ENCODE measurements at regions not wholly inside any gene's neighbourhood (a gene's known extent, or its start where the extent isn't known, plus 50 kb on each side); places are given as distances from the start of the nearest gene placed in this dataset.

GRCh38 chr13:30147421-30147820 lies 159.9 kb downstream of the KATNAL1 start:
- H3K4me2 ChIP-seq (ENCODE audit: insufficient read depth, low read length) = no peak overlapping the region
- no peaks in the 10 kb centered on the region for H3K79me2 ChIP-seq (ENCODE audit: control insufficient read depth, insufficient read depth, low read length)
- in situ Hi-C loops (cut with MboI) = loop anchor here (10.0 to 25.0 kb wide), 2 partner anchors 190 to 657 kb away; no protein-coding TSS in a partner anchor
- CTCF ChIA-PET (ENCODE audit: low intra/inter-chr PET ratio) = no interaction called here
- no peak overlapping the region for H3K4me3 ChIP-seq
- H3K9me3 ChIP-seq (replicated peaks; ENCODE audit: control insufficient read depth, insufficient read depth, low read depth, low read length) = peaks cover 2% of the 10 kb centered on the region; the same call in 1 of the 2 replicates
- DNase-seq (ENCODE audit: extremely low read depth in 1 of 4, low spot score in 3 of 4) = no peak
- POLR2A ChIA-PET = interaction anchor here (0.7 to 0.9 kb wide), 2 partner anchors 13 to 14 kb away, joined by 3 read pairs; no protein-coding TSS in a partner anchor
- no peak for ATAC-seq
- FAIRE-seq = no peak
- no peaks in the 10 kb centered on the region for H3K36me3 ChIP-seq (ENCODE audit: control insufficient read depth, insufficient read depth, low read length)
- no TSS peak for BruUV-seq (replicated peaks)
- 0% methylated on average over 2 of the region's 2 CpGs for WGBS (ENCODE audit: insufficient coverage, low coverage, missing lambda C conversion rate)
- peaks cover 0 to 33% of the 10 kb centered on the region in 2 experiments; a peak in 4 of 5 replicates for H3K27me3 ChIP-seq (ENCODE audit: control insufficient read depth in 2 of 2, insufficient read depth in 2 of 2, low read length in 2 of 2)
- H3K9ac ChIP-seq (ENCODE audit: insufficient read depth in 1 of 2, low read depth in 2 of 2, low read length in 2 of 2) = no peak overlapping the region
- no peaks in the 10 kb centered on the region for H3K9me1 ChIP-seq (ENCODE audit: control insufficient read depth, insufficient read depth, low read length)
- H2AFZ ChIP-seq (ENCODE audit: low read depth, low read length) = no peak overlapping the region
- no peak overlapping the region for H3K27ac ChIP-seq (ENCODE audit: extremely low read depth, low read depth, low read length)
- intact Hi-C loops (cut with micrococcal nuclease) = no loop called here
- no peaks in the 10 kb centered on the region for H3K4me1 ChIP-seq (replicated peaks in 1 of 2; ENCODE audit: control insufficient read depth in 2 of 2, insufficient read depth in 2 of 2, low read length in 2 of 2)
- H4K20me1 ChIP-seq (replicated peaks; ENCODE audit: control insufficient read depth, insufficient read depth, low read length) = no peaks in the 10 kb centered on the region
- TF ChIP-seq PREB (CRISPR knock-in tag; IDR thresholded peaks at IDR 0.05) (no peak), TAL1 (IDR thresholded peaks at IDR 0.05) (no peak), ZNF639 (CRISPR knock-in tag; conservative IDR thresholded peaks at IDR 0.05 in 1 of 2, IDR thresholded peaks at IDR 0.05 in 1 of 2) (no peak), SREBF1 (IDR thresholded peaks at IDR 0.05; ENCODE audit: borderline replicate concordance, low read depth, low read length) (no peak), ZNF644 (tag; IDR thresholded peaks at IDR 0.05; ENCODE audit: low read depth) (no peak), SMARCB1 (IDR thresholded peaks at IDR 0.05; ENCODE audit: insufficient read length, low read depth) (no peak), U2AF1 (optimal IDR thresholded peaks at IDR 0.05; ENCODE audit: low read depth, low read length) (no peak), ZNF398 (CRISPR knock-in tag; IDR thresholded peaks at IDR 0.05) (no peak), ATF3 (IDR thresholded peaks at IDR 0.05) (no peak), ATF3 (CRISPR knock-in tag; conservative IDR thresholded peaks at IDR 0.05) (no peak), CREB3 (tag; conservative IDR thresholded peaks at IDR 0.05; ENCODE audit: low read depth) (no peak), ZKSCAN1 (IDR thresholded peaks at IDR 0.05; ENCODE audit: low read depth, low read length) (no peak), GABPB1 (CRISPR knock-in tag; IDR thresholded peaks at IDR 0.05) (no peak), TEAD4 (IDR thresholded peaks at IDR 0.05; ENCODE audit: low read length) (no peak), TEAD4 (CRISPR knock-in tag; IDR thresholded peaks at IDR 0.05; ENCODE audit: borderline replicate concordance) (no peak), ZNF384 (IDR thresholded peaks at IDR 0.05; ENCODE audit: low read depth, low read length) (no peak), ZNF274 (IDR thresholded peaks at IDR 0.05; ENCODE audit: borderline replicate concordance, low read depth, low read length) (no peak), NFATC3 (IDR thresholded peaks at IDR 0.05) (no peak)
